Hepatocyte (in vitro differentiated cells): ENCODE measurements at regions not wholly inside any gene's neighbourhood (a gene's known extent, or its start where the extent isn't known, plus 50 kb on each side); places are given as distances from the start of the nearest gene placed in this dataset.

Experiments
- EZH2 ChIP-seq: fragments of 200-600 bp; sonication (generic); IDR thresholded peaks from 2 replicates; pipeline ENCODE4 v1.6.1; 2016; ENCODE audit warnings: antibody characterized with exemption, mild to moderate bottlenecking, borderline replicate concordance
- EZH2phosphoT487 ChIP-seq: fragments of 200-600 bp; sonication (generic); IDR thresholded peaks from one replicate; pipeline ENCODE4 v1.6.1; 2018; ENCODE audit warnings: antibody characterized with exemption, mild to moderate bottlenecking, low read depth, moderate library complexity; ENCODE audit not compliant: unreplicated experiment, severe bottlenecking
- TF ChIP-seq, protein P1 (sequence below): fragments of 200-600 bp; sonication (generic); IDR thresholded peaks from 2 replicates; pipeline ENCODE4 v1.5.1; 2016; ENCODE audit warnings: antibody characterized with exemption, mild to moderate bottlenecking; ENCODE audit not compliant: poor library complexity

GRCh38 chr12:90773491-90773890, 181.5 kb downstream of the CCER1 start:
- TF ChIP-seq, protein P1, sequence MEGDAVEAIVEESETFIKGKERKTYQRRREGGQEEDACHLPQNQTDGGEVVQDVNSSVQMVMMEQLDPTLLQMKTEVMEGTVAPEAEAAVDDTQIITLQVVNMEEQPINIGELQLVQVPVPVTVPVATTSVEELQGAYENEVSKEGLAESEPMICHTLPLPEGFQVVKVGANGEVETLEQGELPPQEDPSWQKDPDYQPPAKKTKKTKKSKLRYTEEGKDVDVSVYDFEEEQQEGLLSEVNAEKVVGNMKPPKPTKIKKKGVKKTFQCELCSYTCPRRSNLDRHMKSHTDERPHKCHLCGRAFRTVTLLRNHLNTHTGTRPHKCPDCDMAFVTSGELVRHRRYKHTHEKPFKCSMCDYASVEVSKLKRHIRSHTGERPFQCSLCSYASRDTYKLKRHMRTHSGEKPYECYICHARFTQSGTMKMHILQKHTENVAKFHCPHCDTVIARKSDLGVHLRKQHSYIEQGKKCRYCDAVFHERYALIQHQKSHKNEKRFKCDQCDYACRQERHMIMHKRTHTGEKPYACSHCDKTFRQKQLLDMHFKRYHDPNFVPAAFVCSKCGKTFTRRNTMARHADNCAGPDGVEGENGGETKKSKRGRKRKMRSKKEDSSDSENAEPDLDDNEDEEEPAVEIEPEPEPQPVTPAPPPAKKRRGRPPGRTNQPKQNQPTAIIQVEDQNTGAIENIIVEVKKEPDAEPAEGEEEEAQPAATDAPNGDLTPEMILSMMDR = no peak
- TF ChIP-seq EZH2 (no peak), EZH2phosphoT487 (no peak)
